ENCODE measurements at regions not wholly inside any gene's neighbourhood (a gene's known extent, or its start where the extent isn't known, plus 50 kb on each side); places are given as distances from the start of the nearest gene placed in this dataset.

GRCh38 chr2:215825707-215826106 is 187.6 kb downstream of the MREG start:
- TF ChIP-seq EZH2 (IDR thresholded peaks at IDR 0.05; ENCODE audit: insufficient read depth, poor library complexity, severe bottlenecking) (no peak), EZH2phosphoT487 (IDR thresholded peaks at IDR 0.05; ENCODE audit: insufficient read depth, low read depth) (no peak)
